Common myeloid progenitor, CD34-positive (primary cell): ENCODE measurements at regions not wholly inside any gene's neighbourhood (a gene's known extent, or its start where the extent isn't known, plus 50 kb on each side); places are given as distances from the start of the nearest gene placed in this dataset.

Experiments
- CTCF ChIA-PET: fragments of 350-600 bp; sonication (Branson Sonifier 250); formaldehyde crosslinking; loops from one replicate; lab custom pipeline; 2021; ENCODE audit warnings: antibody characterized with exemption; lab: Charles Lee
- POLR2A ChIA-PET: fragments of 350-600 bp; sonication (Branson Sonifier 250); formaldehyde crosslinking; loops from one replicate; lab custom pipeline; 2021; ENCODE audit warnings: antibody characterized with exemption; lab: Charles Lee
- DNase-seq, 3 donors: peaks; one replicate each; pipeline versions ENCODE4 v3.0.0 to v3.0.0-alpha.2; 2013
- H3K27ac ChIP-seq, 2 experiments: 1 replicate in 1 of 2; 2 replicates in 1 of 2; pipeline ENCODE4 v1.7.0; 2013; ENCODE audit warnings: inconsistent platforms in 2 of 2, low read length in 2 of 2, mild to moderate bottlenecking in 2 of 2, low read depth in 1 of 2, moderate library complexity in 1 of 2; ENCODE audit not compliant: severe bottlenecking in 2 of 2, insufficient read depth in 1 of 2, poor library complexity in 1 of 2
- H3K27me3 ChIP-seq, 5 experiments: replicated peaks in 2 of 5; 1 replicate in 3 of 5; 2 replicates in 2 of 5; pipeline versions ENCODE4 v1.6.1 to v1.7.0; 2013; ENCODE audit warnings: low read length in 4 of 5, mild to moderate bottlenecking in 2 of 5, moderate library complexity in 2 of 5, inconsistent platforms in 1 of 5; ENCODE audit not compliant: insufficient read depth in 5 of 5, control insufficient read depth in 4 of 5
- H3K36me3 ChIP-seq, 4 experiments: 1 replicate in 2 of 4; 2 replicates in 2 of 4; pipeline versions ENCODE4 v1.6.1 to v1.7.0; 2013; ENCODE audit warnings: low read length in 3 of 4, control low read depth in 1 of 4, mild to moderate bottlenecking in 1 of 4; ENCODE audit not compliant: control insufficient read depth in 4 of 4, insufficient read depth in 4 of 4
- H3K4me1 ChIP-seq, 4 experiments: 1 replicate in 3 of 4; 2 replicates in 1 of 4; pipeline versions ENCODE4 v1.6.1 to v1.7.1; 2013; ENCODE audit warnings: low read length in 3 of 4, mild to moderate bottlenecking in 3 of 4, control low read depth in 1 of 4, inconsistent platforms in 1 of 4, moderate library complexity in 1 of 4; ENCODE audit not compliant: control insufficient read depth in 4 of 4, insufficient read depth in 4 of 4; ENCODE audit errors: control extremely low read depth in 1 of 4
- H3K4me3 ChIP-seq, 7 experiments: 1 replicate in 4 of 7; 2 replicates in 3 of 7; pipeline versions ENCODE4 v1.5.1 to v1.7.0; 2013; ENCODE audit warnings: mild to moderate bottlenecking in 7 of 7, low read length in 6 of 7, moderate library complexity in 6 of 7, inconsistent platforms in 2 of 7, low read depth in 2 of 7, control low read depth in 1 of 7; ENCODE audit not compliant: insufficient read depth in 4 of 7, control insufficient read depth in 1 of 7; ENCODE audit errors: extremely low read depth in 1 of 7
- H3K9me3 ChIP-seq, 5 experiments: 1 replicate in 4 of 5; 2 replicates in 1 of 5; pipeline versions ENCODE4 v1.6.1 to v1.7.1; 2013; ENCODE audit warnings: low read length in 4 of 5, mild to moderate bottlenecking in 2 of 5, inconsistent platforms in 1 of 5, low read depth in 1 of 5, moderate library complexity in 1 of 5; ENCODE audit not compliant: control insufficient read depth in 4 of 5, insufficient read depth in 2 of 5; ENCODE audit errors: control extremely low read depth in 1 of 5
- WGBS: methylation state at CpG from one replicate; pipeline ENCODE4 v1.1.5; 2013; ENCODE audit not compliant: insufficient coverage; 5-methylcytosine and 5-hydroxymethylcytosine counted together

DNA sequence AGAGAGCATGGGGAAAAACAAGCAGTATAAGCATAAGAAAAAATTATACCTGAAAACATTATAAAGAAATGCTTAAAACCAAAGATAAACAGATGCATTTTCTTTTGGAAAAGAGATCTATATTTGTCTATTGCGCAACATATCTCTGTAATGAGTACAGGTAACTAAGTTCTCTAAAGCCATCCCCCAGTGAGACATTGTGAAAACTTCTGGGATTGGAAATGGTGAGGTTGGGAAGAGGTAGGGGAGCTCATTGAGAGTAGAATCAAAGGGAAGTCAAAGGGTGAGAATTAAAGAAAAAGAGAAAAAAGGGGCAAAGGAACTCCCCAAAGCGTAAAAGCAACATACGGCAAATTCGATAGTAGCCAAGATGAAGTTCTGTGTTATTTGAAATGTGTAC, 257.9 kb upstream of the RBFOX1 start:
- Histone ChIP-seq H3K36me3 (no peaks in the 10 kb centered on the region), H3K27ac (no peak overlapping the region), H3K27me3 (no peaks in the 10 kb centered on the region), H3K4me1 (no peaks in the 10 kb centered on the region), H3K4me3 (no peak overlapping the region), H3K9me3 (no peaks in the 10 kb centered on the region)
- WGBS = 97% methylated on average over 3 of the region's 4 CpGs
- DNase-seq = no peak
- ChIA-PET CTCF (no interaction called here), POLR2A (no interaction called here)

DNA sequence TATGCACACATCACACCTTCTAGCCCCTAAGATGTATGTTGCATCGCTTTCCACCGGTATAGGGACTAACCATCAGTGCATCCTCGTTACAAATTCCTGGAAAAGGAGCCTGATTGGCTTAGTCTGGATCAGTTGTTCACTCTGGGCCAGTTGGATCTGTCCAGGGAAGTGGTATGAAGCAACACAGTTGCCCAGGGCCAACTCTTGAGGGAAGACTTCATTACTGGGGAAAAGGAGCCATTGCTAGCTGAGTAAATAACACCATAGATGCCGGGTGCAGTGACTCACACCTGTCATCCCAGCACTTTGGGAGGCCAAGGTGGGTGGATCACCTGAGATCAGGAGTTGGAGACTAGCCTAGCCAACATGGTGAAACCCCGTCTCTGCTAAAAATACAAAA, 275.2 kb upstream of the RBFOX1 start:
- H3K9me3 ChIP-seq = no peaks in the 10 kb centered on the region
- WGBS = 93% methylated on average over 5 of the region's 5 CpGs
- no peak for DNase-seq
- no peak overlapping the region for H3K4me3 ChIP-seq
- POLR2A ChIA-PET = no interaction called here
- H3K4me1 ChIP-seq = no peaks in the 10 kb centered on the region
- H3K36me3 ChIP-seq = no peaks in the 10 kb centered on the region
- CTCF ChIA-PET = no interaction called here
- H3K27ac ChIP-seq = no peak overlapping the region
- H3K27me3 ChIP-seq = peaks cover 0 to 2% (median 0%) of the 10 kb centered on the region in 5 experiments

DNA sequence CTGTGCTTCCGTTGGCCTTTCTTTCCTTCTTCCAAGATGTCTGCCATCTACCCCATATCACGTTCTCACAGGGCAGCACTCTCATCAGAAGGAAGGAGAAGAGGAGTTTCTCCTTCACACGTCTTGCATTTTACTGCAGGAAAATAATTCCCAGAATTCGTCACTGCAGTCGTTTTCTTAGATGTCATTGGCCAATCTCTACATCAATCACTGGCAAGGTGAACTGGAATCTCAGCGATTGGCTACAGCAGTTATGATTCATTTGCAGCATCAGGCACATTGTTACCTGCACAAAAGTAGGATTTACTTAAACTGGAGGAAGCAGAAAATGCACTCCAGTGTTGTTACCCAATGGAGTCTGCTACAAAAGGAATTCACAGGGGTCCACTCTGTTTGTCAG, 277.2 kb upstream of the RBFOX1 start:
- DNase-seq = no peak
- ChIA-PET CTCF (no interaction called here), POLR2A (no interaction called here)
- Histone ChIP-seq H3K4me3 (no peak overlapping the region), H3K27ac (no peak overlapping the region), H3K36me3 (no peaks in the 10 kb centered on the region), H3K4me1 (no peaks in the 10 kb centered on the region), H3K9me3 (no peaks in the 10 kb centered on the region), H3K27me3 (peaks cover 0 to 2% (median 0%) of the 10 kb centered on the region in 5 experiments)
- WGBS = 78% methylated on average over 6 of the region's 6 CpGs

DNA sequence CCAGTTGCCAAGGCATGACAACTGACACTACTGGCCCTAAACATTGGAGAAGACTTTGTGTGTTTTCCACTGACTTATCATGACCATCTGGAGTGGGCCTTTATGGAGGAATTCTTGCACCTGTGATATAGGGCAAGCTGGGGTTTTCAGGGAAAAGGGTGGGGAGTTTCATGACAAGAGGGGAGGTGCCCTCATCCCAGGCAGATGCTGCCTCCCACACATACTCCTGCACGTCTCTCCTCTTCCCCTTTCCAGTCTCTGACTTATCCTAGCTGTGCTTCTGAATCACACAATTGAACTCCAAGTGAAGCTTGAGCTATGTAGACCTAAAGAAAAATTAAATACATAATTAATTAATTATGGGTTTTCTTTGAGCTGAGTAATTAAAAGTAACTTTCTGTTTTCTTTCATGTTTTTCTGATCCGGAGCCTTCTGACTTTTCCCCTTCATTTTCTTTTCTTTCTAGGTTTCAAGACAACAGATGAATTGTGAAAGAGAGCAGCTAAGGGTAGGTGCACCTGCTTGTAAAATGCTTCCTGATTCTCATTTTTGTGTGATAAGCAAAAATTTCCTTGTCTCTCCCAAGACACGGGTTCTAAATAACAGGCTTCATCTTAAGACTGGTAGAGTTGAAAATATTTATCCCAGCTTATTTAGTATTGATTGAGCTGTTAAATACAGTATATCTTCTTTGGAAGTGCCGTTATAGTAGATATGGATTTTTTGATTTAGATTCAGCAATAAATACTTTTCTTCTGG, 280.9 kb upstream of the RBFOX1 start:
- no peak for DNase-seq
- Histone ChIP-seq H3K9me3 (no peaks in the 10 kb centered on the region), H3K36me3 (no peaks in the 10 kb centered on the region), H3K27me3 (peaks cover 0 to 2% (median 0%) of the 10 kb centered on the region in 5 experiments), H3K27ac (no peak overlapping the region), H3K4me1 (no peaks in the 10 kb centered on the region), H3K4me3 (no peak overlapping the region)
- WGBS = 100% methylated on average over 1 of the region's 4 CpGs
- ChIA-PET CTCF (interaction anchor here (1.1 kb wide), 1 partner anchor 26 kb away, joined by 4 read pairs; no protein-coding TSS in a partner anchor), POLR2A (no interaction called here)

DNA sequence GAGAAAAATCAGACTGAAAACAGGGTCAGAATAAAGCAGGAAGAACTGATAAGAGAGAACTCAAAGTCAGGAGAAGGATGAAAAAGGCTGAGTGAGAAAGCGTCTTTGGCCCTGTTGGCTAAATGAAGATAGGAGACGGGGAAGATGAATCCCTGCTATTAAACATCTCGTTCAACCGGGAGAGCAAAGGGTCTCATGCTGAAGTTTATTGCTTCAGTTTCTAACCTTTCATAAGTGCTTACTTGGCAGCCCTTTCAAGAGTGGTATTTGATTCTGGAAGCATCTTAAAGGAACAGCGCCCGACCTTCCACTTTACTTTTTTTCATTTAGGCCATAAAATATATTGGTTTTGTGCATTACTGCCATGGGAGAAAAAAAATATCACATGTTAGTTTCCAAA, 288.3 kb upstream of the RBFOX1 start:
- H3K36me3 ChIP-seq = no peaks in the 10 kb centered on the region
- no peaks in the 10 kb centered on the region for H3K9me3 ChIP-seq
- no peak for DNase-seq
- POLR2A ChIA-PET = no interaction called here
- WGBS = 88% methylated on average over 2 of the region's 6 CpGs
- H3K27ac ChIP-seq = no peak overlapping the region
- no peaks in the 10 kb centered on the region for H3K27me3 ChIP-seq
- no peaks in the 10 kb centered on the region for H3K4me1 ChIP-seq
- CTCF ChIA-PET = no interaction called here
- H3K4me3 ChIP-seq = no peak overlapping the region

DNA sequence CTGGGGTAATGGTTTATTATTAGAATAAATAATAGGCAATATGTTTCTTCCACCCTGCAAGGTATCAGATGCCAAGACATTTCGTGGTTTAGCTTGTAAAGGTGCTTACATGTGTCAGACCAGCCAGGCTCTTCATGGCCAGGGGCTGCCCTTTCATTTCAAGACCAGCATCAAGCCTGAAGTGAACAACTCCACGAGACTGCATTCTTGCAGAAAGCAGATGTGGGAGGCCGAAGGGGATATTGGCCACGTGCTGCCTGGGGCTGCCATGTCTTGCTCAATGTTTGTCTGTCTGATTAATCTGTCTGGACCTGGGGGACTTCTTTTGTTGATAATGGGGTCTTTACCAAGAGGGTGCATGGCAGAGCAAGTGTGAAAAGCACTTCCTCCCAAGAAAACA, 294.2 kb upstream of the RBFOX1 start:
- no peak for DNase-seq
- POLR2A ChIA-PET = no interaction called here
- WGBS = 100% methylated on average over 3 of the region's 4 CpGs

DNA sequence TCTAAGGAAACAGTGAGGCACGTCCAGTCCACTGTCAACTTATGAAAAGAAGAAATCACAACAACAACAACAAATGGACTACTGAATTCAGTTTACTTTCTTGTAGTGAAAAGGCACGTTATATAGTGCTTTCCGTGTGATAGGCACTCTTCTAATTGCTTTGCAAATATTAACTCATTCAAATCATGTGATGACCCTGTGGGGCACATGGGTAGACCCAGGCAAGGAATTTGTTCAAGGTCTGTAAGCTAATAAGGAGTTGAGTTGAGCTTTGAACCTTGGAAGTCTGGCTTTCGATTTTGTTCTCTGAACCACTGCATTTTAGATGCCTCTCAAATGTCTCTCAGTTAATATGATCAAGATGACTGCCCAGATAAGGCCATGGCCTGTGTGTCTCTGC, 295.1 kb upstream of the RBFOX1 start:
- H3K27ac ChIP-seq = no peak overlapping the region
- H3K36me3 ChIP-seq = no peaks in the 10 kb centered on the region
- POLR2A ChIA-PET = no interaction called here
- H3K27me3 ChIP-seq = no peaks in the 10 kb centered on the region
- CTCF ChIA-PET = no interaction called here
- no peaks in the 10 kb centered on the region for H3K4me1 ChIP-seq
- WGBS = 85% methylated on average over 3 of the region's 4 CpGs
- no peak for DNase-seq
- no peaks in the 10 kb centered on the region for H3K9me3 ChIP-seq
- H3K4me3 ChIP-seq = no peak overlapping the region

More for the DNA sequence above, 294.2 kb upstream of the RBFOX1 start:
- H3K36me3 ChIP-seq = no peaks in the 10 kb centered on the region
- no peak overlapping the region for H3K4me3 ChIP-seq
- H3K27me3 ChIP-seq = no peaks in the 10 kb centered on the region
- no peaks in the 10 kb centered on the region for H3K4me1 ChIP-seq
- CTCF ChIA-PET = no interaction called here
- no peaks in the 10 kb centered on the region for H3K9me3 ChIP-seq
- H3K27ac ChIP-seq = no peak overlapping the region
